ENCODE measurements at regions not wholly inside any gene's neighbourhood (a gene's known extent, or its start where the extent isn't known, plus 50 kb on each side); places are given as distances from the start of the nearest gene placed in this dataset.
"Not testable (repeated sequence)": the region's sequence is repeated elsewhere in the genome, so short reads cannot be mapped to it uniquely, and the experiment has no call there.

- not testable (repeated sequence) for DNase-seq (ENCODE audit: low read depth)
Observed at GRCh38 chr16:22572331-22573224, 61.9 kb downstream of the NPIPB5 start.

DNA sequence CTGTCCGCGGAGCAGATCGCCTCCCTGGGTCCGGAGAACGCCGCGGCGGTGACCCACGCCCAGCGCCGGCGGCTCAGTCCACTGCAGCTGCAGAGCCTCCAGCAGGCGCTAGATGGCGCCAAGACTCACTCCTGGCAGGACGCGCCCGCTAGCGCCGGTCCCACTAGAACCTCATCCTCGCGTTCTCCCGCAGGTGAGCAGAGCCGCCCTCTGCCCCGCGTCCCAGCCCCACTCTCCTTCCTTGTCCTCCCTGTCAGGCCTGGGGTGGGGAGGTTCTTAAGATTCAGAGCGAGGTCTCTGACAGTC lies 62.5 kb downstream of the NPIPB5 start:
- DNase-seq (ENCODE audit: low read depth) = not testable (repeated sequence)

DNA sequence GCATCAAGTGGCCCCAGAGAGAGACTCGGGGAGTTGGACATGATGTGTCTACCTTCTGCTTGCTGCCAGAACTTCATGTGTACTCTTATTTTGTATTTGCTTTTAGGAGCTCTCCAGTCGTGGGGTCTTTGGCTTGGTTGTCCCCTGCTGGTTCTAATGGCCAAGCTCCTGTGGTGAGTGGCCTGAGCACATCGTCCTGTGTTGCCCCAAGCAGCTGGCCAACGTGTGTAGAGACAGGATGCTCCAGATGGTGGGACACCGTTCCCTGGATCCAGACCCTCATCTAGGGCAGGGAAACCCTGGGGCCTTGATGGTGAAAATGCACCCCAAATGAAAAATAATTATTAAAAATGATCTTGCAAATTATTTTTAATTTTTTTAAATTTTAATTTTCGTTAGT lies 65.8 kb downstream of the NPIPB5 start:
- DNase-seq (ENCODE audit: low read depth) = not testable (repeated sequence)

- DNase-seq (ENCODE audit: low read depth) = not testable (repeated sequence)
Observed at GRCh38 chr16:22583195-22583594, 72.5 kb downstream of the NPIPB5 start.

DNA sequence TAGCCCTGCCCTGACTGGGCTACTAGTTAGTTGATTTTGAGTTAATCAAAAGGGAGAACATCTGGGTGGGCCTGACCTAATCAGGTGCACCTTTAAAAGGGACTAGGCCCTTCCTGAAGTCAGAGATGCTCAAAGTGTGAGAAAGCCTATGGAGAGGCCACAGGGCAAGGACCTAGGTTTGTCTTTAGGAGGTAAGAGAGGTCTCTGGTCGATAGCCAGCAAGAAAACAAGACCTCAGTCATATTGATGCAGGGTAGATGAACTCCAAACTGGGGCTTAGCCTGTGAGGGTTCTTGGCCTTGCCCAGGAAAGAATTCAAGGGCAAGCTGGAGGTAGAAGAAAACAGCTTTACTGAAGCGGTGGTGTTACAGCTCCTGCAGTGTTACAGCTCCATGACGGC lies 73.8 kb downstream of the NPIPB5 start:
- not testable (repeated sequence) for DNase-seq (ENCODE audit: low read depth)

DNA sequence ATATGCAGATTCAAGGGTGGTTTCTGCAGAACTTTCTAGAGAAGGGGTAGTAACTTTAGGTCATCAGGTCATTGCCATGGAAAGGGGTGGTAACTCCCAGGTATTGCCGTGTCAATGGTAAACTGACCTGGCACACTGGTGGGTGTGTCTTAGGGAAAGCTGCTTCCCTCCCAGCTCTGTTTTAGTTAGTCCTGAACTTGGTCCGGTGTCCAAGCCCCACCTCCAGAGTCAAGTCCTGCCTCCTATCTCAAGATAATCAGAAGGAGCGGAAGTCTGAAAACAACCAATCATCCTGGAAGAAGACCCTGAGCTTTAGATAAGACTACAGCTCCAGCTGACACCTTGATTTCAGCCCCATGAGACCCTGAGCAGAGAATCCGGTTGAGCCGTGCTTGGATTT lies 74.2 kb downstream of the NPIPB5 start:
- DNase-seq (ENCODE audit: low read depth) = not testable (repeated sequence)

- DNase-seq (ENCODE audit: low read depth) = peak; percentile 21
Observed at GRCh38 chr16:22585431-22585830, 74.7 kb downstream of the NPIPB5 start.

- not testable (repeated sequence) for DNase-seq (ENCODE audit: low read depth)
Observed at GRCh38 chr16:22586732-22587131, 76.0 kb downstream of the NPIPB5 start.

DNA sequence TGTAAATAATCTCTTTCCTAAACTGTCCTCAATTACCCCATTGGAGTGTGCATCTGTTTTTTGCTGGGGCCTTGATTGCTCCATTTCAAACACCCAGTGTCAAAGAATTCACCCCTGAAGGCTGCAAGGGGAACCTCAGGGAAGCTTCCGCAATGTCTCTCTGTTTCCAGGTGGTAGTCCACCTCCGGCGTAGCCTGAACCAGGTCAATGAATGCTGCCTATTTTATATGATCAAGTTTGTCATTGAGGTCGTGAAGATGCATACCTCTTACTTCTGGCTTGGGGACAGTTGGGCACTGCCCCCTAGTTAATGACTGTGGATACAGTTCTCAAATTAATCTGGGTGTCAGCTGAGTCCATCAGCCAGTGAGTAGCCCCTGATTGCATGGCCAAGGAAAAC lies 79.1 kb downstream of the NPIPB5 start:
- DNase-seq (ENCODE audit: low read depth) = not testable (repeated sequence)

GRCh38 chr16:22596445-22597045 lies 85.9 kb downstream of the NPIPB5 start:
- DNase-seq (ENCODE audit: low read depth) = not testable (repeated sequence)

DNA sequence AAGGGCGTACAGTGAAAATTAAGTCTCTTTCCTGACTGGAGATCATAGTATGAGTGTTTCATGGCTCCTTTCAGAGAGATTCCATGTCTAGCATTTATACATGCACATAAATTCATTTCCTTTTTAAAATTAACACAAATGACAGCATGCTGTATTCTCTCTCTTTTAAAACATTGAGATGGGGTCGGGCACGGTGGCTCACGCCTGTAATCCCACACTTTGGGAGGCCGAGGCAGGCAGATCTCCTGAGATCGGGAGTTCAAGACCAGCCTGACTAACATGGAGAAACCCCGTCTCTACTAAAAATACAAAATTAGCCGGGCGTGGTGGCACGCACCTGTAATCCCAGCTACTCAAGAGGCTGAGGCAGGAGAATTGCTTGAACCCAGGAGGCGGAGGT lies 93.1 kb downstream of the NPIPB5 start:
- not testable (repeated sequence) for DNase-seq (ENCODE audit: low read depth)

DNA sequence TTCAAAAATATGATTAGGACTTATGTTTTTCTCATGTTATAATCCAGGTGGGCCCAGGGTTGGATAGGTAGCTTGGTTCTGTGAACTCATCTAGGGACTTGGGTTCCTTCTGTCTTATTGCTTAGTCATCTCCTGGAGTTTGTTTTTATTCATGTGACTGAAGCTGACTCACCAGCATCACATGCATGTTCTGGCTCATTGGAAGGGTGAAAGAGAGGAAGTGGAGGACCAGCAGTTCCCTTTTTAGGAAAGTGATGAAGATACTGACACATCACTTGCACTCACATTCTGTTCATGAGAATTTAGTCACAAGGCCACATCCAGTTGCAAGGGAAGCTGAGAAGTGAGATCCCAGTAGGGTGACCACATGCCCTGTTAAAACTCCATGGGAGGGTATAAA lies 95.9 kb downstream of the NPIPB5 start:
- DNase-seq (ENCODE audit: low read depth) = not testable (repeated sequence)

DNA sequence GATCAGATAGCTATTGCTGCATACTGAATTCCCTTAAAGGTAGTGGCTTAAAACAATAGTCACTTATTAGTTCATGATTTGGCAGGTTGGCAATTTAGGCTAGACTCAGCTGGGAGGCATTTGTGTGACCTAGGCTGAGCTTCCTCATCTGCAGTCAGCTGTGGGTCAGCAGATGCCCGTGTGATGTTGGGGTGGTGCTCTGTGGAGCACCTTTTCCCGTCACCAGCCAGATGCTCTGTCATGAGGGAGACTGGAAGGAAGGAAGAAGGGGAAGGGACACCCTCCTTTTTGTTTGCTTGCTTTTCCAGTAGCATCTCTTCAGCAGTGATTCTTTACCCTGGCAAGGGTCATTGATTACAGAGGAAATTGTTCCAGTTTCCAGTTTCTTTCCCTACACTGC lies 99.1 kb downstream of the NPIPB5 start:
- DNase-seq (ENCODE audit: low read depth) = not testable (repeated sequence)

DNA sequence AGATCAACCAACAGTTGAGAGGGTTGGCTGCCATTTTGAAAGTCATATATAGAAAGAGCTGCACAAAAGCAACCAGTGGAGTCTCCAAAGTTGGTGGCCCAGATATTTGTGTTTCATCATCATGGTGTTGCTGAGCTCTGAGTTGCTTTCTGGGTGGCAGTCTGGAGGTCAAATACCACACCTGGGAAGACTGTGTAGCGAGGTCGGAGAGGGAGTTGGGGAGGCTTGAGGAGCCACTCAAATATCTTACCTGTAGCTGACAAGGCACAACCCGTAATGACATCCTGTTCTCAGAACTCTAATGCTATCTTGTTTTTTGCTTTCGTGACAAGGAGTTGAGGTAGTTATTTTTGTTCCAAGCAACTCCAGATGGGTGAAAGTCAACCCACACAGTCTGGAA lies 100.4 kb downstream of the NPIPB5 start:
- DNase-seq (ENCODE audit: low read depth) = not testable (repeated sequence)

DNA sequence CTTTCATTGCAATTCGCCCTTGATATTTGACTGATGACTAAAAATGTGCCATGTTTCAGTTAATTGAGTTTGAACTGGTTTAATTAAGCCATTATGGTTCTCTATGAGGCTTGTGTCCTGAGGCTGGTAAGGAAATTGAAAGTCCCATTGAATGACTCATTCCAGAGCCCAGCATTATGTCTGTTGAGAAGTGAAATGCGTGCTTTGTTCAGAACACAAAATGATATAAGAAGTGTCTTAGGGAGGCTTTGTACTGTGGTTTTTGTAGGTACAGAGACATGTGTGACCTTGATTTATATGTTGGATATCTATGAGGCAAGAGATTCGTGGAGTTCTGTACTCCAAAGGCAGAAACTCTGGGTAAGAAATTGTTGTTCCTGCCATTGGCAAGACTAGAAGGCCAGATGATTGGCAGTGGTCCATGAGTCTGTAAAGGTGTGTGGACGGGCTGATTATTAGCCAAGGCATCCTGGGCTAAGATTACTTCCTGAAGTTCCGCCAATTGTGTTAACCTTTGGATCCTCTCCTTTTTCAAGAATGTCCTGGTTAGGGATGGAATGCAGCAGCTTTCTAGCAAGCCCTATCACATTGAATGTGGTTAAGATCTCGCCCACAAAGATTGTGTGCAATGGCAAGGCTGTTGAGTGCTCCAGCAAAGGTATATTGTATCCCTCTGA lies 103.7 kb downstream of the NPIPB5 start:
- DNase-seq (ENCODE audit: low read depth) = no peak

- no peak for DNase-seq (ENCODE audit: low read depth)
Observed at GRCh38 chr16:22618842-22619241, 108.2 kb downstream of the NPIPB5 start.

- DNase-seq (ENCODE audit: low read depth) = no peak
Observed at GRCh38 chr16:22621586-22622155, 111.0 kb downstream of the NPIPB5 start.

GRCh38 chr16:22622703-22623102 lies 112.0 kb downstream of the NPIPB5 start:
- DNase-seq (ENCODE audit: low read depth) = no peak

- DNase-seq (ENCODE audit: low read depth) = no peak
Observed at GRCh38 chr16:22623351-22623781, 112.7 kb downstream of the NPIPB5 start.

DNA sequence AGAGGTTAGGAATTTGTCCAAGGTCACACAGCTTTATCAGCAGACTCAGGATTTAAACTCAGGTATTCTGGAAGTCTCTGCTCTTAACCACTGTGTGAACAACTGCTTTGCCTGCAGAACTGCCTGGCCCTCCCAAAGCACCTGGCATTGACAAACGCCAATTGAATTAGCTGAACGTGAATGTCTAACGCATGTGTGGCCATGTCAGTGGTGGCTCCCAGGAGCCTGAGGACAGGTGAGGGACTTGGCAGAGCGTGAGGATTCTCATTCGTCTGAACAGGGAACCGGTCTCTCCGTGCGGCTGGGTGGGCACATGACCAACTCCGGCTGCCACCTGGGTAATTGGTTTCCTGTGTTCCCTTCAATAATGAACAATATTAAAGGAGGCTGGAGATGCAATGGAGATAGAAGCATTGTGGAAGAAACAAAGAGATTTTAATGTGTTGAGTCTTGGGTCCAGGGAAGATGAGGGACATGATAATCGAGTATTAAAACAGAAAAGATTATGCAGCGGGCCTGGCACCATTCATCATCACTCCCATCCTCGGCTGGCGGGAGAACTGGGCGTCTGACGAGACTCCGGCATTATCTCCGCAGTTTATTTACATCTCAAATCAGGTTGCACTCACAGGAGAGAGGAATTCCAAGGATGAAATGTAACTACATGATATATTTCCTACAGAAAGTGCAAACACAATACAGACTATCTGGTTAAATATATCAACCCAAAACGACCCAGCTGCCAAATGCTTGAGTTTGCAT lies 113.5 kb downstream of the NPIPB5 start:
- no peak for DNase-seq (ENCODE audit: low read depth)

DNA sequence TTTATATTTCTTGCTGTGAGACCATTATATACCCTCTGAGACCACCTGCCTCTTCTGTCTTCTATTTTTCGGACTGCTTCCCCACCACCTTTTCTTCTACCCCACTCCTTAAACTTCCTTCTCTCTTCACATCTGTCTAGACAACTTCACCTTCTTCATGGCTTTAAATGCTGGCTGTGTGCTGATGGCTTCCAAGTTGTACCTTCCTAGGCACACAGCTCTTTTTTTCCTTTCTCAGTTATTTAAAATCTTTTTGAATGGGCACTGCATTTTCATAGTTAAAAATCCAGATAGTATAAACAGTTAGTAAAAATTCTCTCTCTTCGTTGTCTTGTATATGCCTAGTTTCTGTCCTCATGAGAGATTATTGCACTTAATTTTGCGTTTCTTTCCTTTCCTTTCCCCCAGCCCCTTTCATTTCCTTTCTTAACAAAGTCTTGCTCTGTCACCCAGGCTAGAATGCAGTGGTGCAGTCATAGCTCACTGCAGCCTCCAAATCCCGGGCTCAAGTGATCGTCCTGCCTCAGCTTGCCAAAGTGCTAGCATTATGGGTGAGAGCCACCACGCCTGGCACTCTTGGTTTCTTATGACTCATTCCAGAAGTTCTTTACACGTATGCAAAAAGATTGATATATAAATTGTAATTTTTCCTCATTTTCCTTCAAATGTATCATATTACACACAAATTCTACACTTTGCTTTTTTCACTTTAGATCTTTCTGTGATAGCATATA lies 114.3 kb downstream of the NPIPB5 start:
- DNase-seq (ENCODE audit: low read depth) = no peak
